Right renal pelvis (tissue), 4 donors: ENCODE measurements at regions not wholly inside any gene's neighbourhood (a gene's known extent, or its start where the extent isn't known, plus 50 kb on each side); places are given as distances from the start of the nearest gene placed in this dataset.

Source experiments
- DNase-seq, 4 donors: peaks; one replicate each; pipeline ENCODE4 v3.0.0-alpha.2; 2013; ENCODE audit warnings: low read depth in 4 of 4, low spot score in 3 of 4, missing footprints in 1 of 4

- no peak for DNase-seq
Measured at GRCh38 chr2:21382701-21383520, 259.1 kb downstream of the TDRD15 start.

- DNase-seq = no peak
Measured at GRCh38 chr2:21386666-21387065, 262.9 kb downstream of the TDRD15 start.

- DNase-seq = peak; percentile 18 to 41 (median 26)
Measured at GRCh38 chr2:21392649-21393048, 268.9 kb downstream of the TDRD15 start.

- DNase-seq = no peak
Measured at GRCh38 chr2:21393173-21393572, 269.4 kb downstream of the TDRD15 start.

- no peak for DNase-seq
Measured at GRCh38 chr2:21395366-21395765, 271.6 kb downstream of the TDRD15 start.

GRCh38 chr2:21396252-21396651 is 272.5 kb downstream of the TDRD15 start:
- DNase-seq = no peak

GRCh38 chr2:21401022-21401698 is 277.4 kb downstream of the TDRD15 start:
- DNase-seq = no peak

- no peak for DNase-seq
Measured at GRCh38 chr2:21404137-21404536, 280.4 kb downstream of the TDRD15 start.

- no peak for DNase-seq
Measured at GRCh38 chr2:21404827-21405625, 281.3 kb downstream of the TDRD15 start.

GRCh38 chr2:21406386-21406785 is 282.6 kb downstream of the TDRD15 start:
- DNase-seq = no peak

GRCh38 chr2:21406911-21407310 is 283.1 kb downstream of the TDRD15 start:
- no peak for DNase-seq

- no peak for DNase-seq
Measured at GRCh38 chr2:21407851-21408250, 284.1 kb downstream of the TDRD15 start.

GRCh38 chr2:21411741-21412140 is 288.0 kb downstream of the TDRD15 start:
- DNase-seq = no peak

GRCh38 chr2:21412944-21413443 is 289.2 kb downstream of the TDRD15 start:
- no peak for DNase-seq

- DNase-seq = no peak
Measured at GRCh38 chr2:21415234-21415633, 291.5 kb downstream of the TDRD15 start.

GRCh38 chr2:21416226-21416625 is 292.5 kb downstream of the TDRD15 start:
- no peak for DNase-seq

GRCh38 chr2:21418456-21418855 is 294.7 kb downstream of the TDRD15 start:
- no peak for DNase-seq

- DNase-seq = no peak
Measured at GRCh38 chr2:21420553-21421335, 297.0 kb downstream of the TDRD15 start.

- DNase-seq = no peak
Measured at GRCh38 chr2:21422050-21422449, 298.3 kb downstream of the TDRD15 start.
